Uterus (tissue), 2 donors: ENCODE measurements at regions not wholly inside any gene's neighbourhood (a gene's known extent, or its start where the extent isn't known, plus 50 kb on each side); places are given as distances from the start of the nearest gene placed in this dataset.

Experiments used
- CTCF ChIP-seq, 4 experiments: fragments of 200-600 bp in 2 of 4; fragments of 450-650 bp in 2 of 4; sonication (generic) in 2 of 4; IDR thresholded peaks; one replicate each; pipeline ENCODE4 v1.5.1; 2016 to 2019; ENCODE audit warnings: antibody characterized with exemption in 4 of 4, mild to moderate bottlenecking in 2 of 4, moderate library complexity in 1 of 4
- POLR2A ChIP-seq, 2 donors: fragments of 450-650 bp; IDR thresholded peaks; one replicate each; pipeline ENCODE4 v1.6.1; 2016; ENCODE audit warnings: antibody characterized with exemption in 2 of 2, mild to moderate bottlenecking in 1 of 2, moderate library complexity in 1 of 2

GRCh38 chr4:175540732-175541131, 271.3 kb downstream of the GPM6A start:
- TF ChIP-seq POLR2A (IDR thresholded peaks at IDR 0.05) (no peak), CTCF (IDR thresholded peaks at IDR 0.05) (no peak)
